HPDE6-E6E7 (cell line): ENCODE measurements at regions not wholly inside any gene's neighbourhood (a gene's known extent, or its start where the extent isn't known, plus 50 kb on each side); places are given as distances from the start of the nearest gene placed in this dataset.
"Not testable (repeated sequence)": the region's sequence is repeated elsewhere in the genome, so short reads cannot be mapped to it uniquely, and the experiment has no call there.

Source experiments
- DNase-seq: peaks from one replicate; pipeline ENCODE4 v3.0.0; 2011; ENCODE audit warnings: missing footprints; ENCODE audit errors: extremely low spot score

- DNase-seq = peak; percentile 1
Observed at GRCh38 chr9:41273549-41274267, 84.6 kb upstream of the ZNG1F start.

DNA sequence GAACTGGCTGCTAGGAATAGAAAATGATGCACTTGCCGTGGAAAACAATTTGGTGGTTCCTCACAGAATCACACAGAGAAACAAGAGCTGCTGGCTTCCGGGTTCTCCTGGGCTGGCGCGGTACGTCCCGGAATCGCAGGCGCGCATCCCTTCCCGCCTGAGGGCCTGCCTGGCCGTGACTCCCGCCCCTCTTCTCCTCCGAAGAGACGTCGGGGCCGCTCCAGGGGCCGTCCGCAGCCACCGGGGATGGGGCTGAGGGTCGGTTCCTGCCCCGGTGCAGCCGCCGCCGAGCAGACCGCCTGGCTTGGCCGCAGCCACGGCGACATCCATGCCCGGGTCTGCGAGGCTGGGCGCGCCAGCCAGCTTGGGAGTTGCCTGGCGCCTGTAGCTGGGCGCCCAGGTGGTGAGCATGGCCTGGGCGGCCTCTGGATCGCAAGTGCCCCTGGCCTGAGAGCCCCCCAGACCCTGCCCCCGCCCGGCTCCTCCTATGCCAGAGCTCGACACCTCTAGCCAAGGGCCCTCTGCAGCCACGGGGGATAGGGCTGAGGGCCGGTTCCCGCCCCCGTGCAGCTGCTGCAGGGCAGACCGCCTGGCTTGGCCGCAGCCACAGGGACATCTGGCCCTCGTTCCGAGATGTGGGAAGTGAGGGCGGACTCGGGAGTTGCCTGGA, 83.9 kb upstream of the ZNG1F start:
- DNase-seq = not testable (repeated sequence)

- not testable (repeated sequence) for DNase-seq
Observed at GRCh38 chr9:41270992-41271391, 81.9 kb upstream of the ZNG1F start.

DNA sequence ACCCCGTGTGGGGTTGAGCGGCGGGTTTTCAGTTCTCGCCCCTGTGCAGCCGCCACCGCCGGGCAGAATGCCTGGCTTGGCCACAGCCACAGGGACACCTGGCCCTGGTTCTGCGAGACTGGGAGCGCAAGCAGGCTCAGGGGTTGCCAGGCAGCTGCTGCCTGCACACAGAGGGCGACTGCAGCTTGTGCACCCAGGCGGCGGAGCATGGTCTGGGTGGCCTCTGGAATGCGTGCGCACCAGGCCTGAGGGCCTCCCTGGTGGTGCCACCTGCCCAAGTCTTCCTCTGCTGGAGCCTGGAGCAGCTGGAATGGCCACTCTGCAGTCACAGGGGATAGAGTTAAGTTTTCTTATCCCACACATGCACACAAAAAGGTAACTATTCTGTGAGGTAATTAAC, 80.4 kb upstream of the ZNG1F start:
- not testable (repeated sequence) for DNase-seq

DNA sequence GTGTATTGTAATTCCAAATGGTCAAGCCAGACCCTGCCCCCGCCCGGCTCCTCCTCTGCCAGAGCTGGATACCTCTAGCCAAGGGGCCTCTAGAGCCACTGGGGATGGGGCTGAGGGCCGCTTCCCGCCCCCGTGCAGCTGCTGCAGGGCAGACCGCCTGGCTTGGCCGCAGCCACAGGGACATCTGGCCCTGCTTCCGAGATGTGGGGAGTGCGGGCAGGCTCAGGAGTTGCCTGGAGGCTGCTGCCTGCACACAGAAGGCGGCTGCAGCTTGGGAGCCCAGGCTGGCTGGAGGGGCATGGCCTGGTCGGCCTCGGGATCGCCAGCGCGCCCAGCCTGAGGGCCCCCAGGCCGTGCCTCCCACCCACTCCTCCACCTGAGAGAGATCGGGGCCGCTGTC, 79.9 kb upstream of the ZNG1F start:
- DNase-seq = not testable (repeated sequence)

- DNase-seq = not testable (repeated sequence)
Observed at GRCh38 chr9:41266602-41267001, 77.5 kb upstream of the ZNG1F start.

DNA sequence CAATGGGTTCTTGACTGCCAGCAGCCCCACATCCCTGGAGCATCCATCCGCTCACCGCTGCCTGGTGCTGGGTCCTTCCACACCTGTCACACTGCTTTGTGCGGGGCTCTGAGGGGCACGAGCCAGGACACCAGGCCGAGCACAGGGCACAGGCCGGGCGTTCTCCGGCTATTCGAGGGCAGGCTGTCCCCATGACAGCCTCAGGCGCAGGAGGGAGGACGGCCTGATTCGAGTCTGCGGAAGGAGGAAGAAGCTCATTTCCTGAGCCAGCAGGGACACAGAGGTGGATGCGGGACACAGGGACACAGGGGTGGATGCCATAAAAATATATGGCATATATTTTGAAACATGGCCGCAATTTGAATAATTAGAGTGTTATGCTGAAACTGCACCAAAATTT, 76.9 kb upstream of the ZNG1F start:
- DNase-seq = not testable (repeated sequence)

DNA sequence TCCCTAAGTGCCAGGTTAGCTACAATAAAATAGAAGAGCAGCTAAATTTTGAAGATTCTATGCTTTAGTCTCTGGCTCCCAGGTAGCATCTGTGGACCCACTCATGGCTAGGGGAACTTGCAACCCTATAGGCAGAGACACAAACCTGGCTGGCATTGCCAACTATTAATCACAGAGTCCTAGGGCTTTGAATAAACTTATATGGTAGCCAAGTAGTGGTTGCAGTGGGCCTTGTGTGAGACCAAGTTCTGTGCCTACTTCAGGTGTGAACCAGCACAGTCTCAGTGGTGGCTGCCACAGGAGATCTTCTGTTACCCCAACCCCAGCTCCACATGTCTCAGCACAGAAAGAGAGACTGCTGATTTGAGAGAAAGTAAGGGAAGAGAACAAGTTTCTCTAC, 62.9 kb upstream of the ZNG1F start:
- DNase-seq = not testable (repeated sequence)

DNA sequence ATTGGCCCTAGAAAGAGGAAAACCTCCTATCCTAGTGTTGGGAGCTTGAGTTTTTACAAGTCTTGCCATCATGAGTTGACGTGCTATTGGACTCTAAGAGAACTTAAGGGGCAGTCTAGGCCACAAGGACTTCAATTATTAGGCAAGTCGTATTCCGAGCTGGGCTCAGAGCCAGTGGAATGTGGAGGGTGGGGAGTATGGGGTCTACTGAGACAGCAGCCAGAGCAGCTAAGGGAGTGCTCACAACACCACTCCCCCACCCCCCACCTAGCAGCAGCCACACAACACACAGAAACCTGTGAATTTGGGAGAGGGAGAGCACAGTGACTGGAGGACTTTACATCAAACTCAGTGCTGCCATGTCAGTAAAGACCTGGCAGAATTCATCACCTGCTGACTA, 62.0 kb upstream of the ZNG1F start:
- not testable (repeated sequence) for DNase-seq

- not testable (repeated sequence) for DNase-seq
Observed at GRCh38 chr9:41246702-41247101, 57.6 kb upstream of the ZNG1F start.
